ENCODE measurements at regions not wholly inside any gene's neighbourhood (a gene's known extent, or its start where the extent isn't known, plus 50 kb on each side); places are given as distances from the start of the nearest gene placed in this dataset.

- TF ChIP-seq E2F8 (IDR thresholded peaks at IDR 0.05; ENCODE audit: low read depth, partially characterized antibody) (no peak), MTA3 (IDR thresholded peaks at IDR 0.05; ENCODE audit: borderline replicate concordance, low read length) (no peak)
Observed at GRCh38 chr5:8557728-8558127, 688.8 kb downstream of the MTRR start.

All from GM12878 (cell line).